Calu3 (cell line): ENCODE measurements at regions not wholly inside any gene's neighbourhood (a gene's known extent, or its start where the extent isn't known, plus 50 kb on each side); places are given as distances from the start of the nearest gene placed in this dataset.

Source experiments
- BruUV-seq: library from RNA; stranded (reverse); fragments of 400-500 nt; replicated peaks from 2 replicates; lab custom pipeline; 2021; lab: Mats Ljungman, UMichigan
- CTCF ChIA-PET: fragments of 300-600 bp; sonication (Branson Sonifier 250); formaldehyde crosslinking; loops from one replicate; lab custom pipeline; 2022; ENCODE audit warnings: antibody characterized with exemption; lab: Charles Lee
- DNase-seq: peaks from one replicate; pipeline ENCODE4 v3.0.0; 2022
- H3K27ac Mint-ChIP-seq: one replicate; pipeline ENCODE4 v1.8.0; 2022; ENCODE audit warnings: mixed read lengths; ENCODE audit not compliant: unreplicated experiment
- H3K27me3 Mint-ChIP-seq: one replicate; pipeline ENCODE4 v1.8.0; 2022; ENCODE audit warnings: mixed read lengths; ENCODE audit not compliant: unreplicated experiment
- H3K36me3 Mint-ChIP-seq: one replicate; pipeline ENCODE4 v1.8.0; 2022; ENCODE audit warnings: mild to moderate bottlenecking, moderate library complexity, mixed read lengths; ENCODE audit not compliant: insufficient read depth, unreplicated experiment
- H3K4me1 Mint-ChIP-seq: one replicate; pipeline ENCODE4 v1.8.0; 2022; ENCODE audit warnings: mild to moderate bottlenecking, low read depth, mixed read lengths; ENCODE audit not compliant: unreplicated experiment
- H3K4me3 Mint-ChIP-seq: one replicate; pipeline ENCODE4 v1.8.0; 2022; ENCODE audit warnings: mild to moderate bottlenecking, low read depth, moderate library complexity, mixed read lengths; ENCODE audit not compliant: unreplicated experiment
- H3K9me3 Mint-ChIP-seq: one replicate; pipeline ENCODE4 v1.8.0; 2022; ENCODE audit warnings: low read depth, mixed read lengths; ENCODE audit not compliant: unreplicated experiment
- CTCF ChIP-seq: fragments of 200-600 bp; IDR thresholded peaks from one replicate; pipeline ENCODE4 v1.8.0; 2022; ENCODE audit warnings: antibody characterized with exemption; ENCODE audit not compliant: unreplicated experiment
- intact Hi-C: fragments of 100-400 bp; cut with micrococcal nuclease; formaldehyde crosslinking; loops from one replicate; pipeline ENCODE4 v1.10.0; 2022; ENCODE audit not compliant: unreplicated experiment

- no peaks in the 10 kb centered on the region for H3K9me3 Mint-ChIP-seq
- DNase-seq: no peak
- no peak for TF ChIP-seq CTCF
- H3K27ac Mint-ChIP-seq: no peak overlapping the region
- BruUV-seq: no TSS peak
- CTCF ChIA-PET: no interaction called here
- intact Hi-C loops: no loop called here
- H3K4me3 Mint-ChIP-seq: no peak overlapping the region
- H3K27me3 Mint-ChIP-seq: no peaks in the 10 kb centered on the region
- H3K36me3 Mint-ChIP-seq: no peaks in the 10 kb centered on the region
- H3K4me1 Mint-ChIP-seq: no peaks in the 10 kb centered on the region
Measured at GRCh38 chr4:109378511-109378910, 55.1 kb upstream of the SEC24B start.

GRCh38 chr4:109378076-109378475 lies 55.5 kb upstream of the SEC24B start:
- H3K27ac Mint-ChIP-seq: no peak overlapping the region
- no TSS peak for BruUV-seq
- intact Hi-C loops: no loop called here

GRCh38 chr4:109375778-109376414 lies 57.7 kb upstream of the SEC24B start:
- no peak overlapping the region for H3K27ac Mint-ChIP-seq
- H3K9me3 Mint-ChIP-seq: no peaks in the 10 kb centered on the region
- DNase-seq: no peak
- no peak for TF ChIP-seq CTCF
- intact Hi-C loops: no loop called here
- CTCF ChIA-PET: no interaction called here
- peaks cover 5% of the 10 kb centered on the region for H3K4me1 Mint-ChIP-seq
- H3K4me3 Mint-ChIP-seq: no peak overlapping the region
- peaks cover 10% of the 10 kb centered on the region for H3K27me3 Mint-ChIP-seq
- BruUV-seq: no TSS peak
- no peaks in the 10 kb centered on the region for H3K36me3 Mint-ChIP-seq

More at GRCh38 chr4:109378076-109378475, 55.5 kb upstream of the SEC24B start:
- no peaks in the 10 kb centered on the region for H3K4me1 Mint-ChIP-seq
- CTCF ChIA-PET: no interaction called here
- no peak for TF ChIP-seq CTCF
- no peaks in the 10 kb centered on the region for H3K27me3 Mint-ChIP-seq
- no peaks in the 10 kb centered on the region for H3K9me3 Mint-ChIP-seq
- DNase-seq: no peak
- no peak overlapping the region for H3K4me3 Mint-ChIP-seq
- no peaks in the 10 kb centered on the region for H3K36me3 Mint-ChIP-seq

- BruUV-seq: no TSS peak
- no peak for DNase-seq
- H3K36me3 Mint-ChIP-seq: no peaks in the 10 kb centered on the region
- CTCF ChIA-PET: no interaction called here
- intact Hi-C loops: no loop called here
- H3K27ac Mint-ChIP-seq: no peak overlapping the region
- TF ChIP-seq CTCF: no peak
- no peak overlapping the region for H3K4me3 Mint-ChIP-seq
- H3K9me3 Mint-ChIP-seq: no peaks in the 10 kb centered on the region
- H3K4me1 Mint-ChIP-seq: peaks cover 17% of the 10 kb centered on the region
- H3K27me3 Mint-ChIP-seq: peaks cover 10% of the 10 kb centered on the region
Measured at GRCh38 chr4:109368661-109369060, 65.0 kb upstream of the SEC24B start.
